Smooth muscle cell (in vitro differentiated cells): ENCODE measurements at regions not wholly inside any gene's neighbourhood (a gene's known extent, or its start where the extent isn't known, plus 50 kb on each side); places are given as distances from the start of the nearest gene placed in this dataset.

Source experiments
- DNase-seq: peaks from one replicate; lab custom pipeline; 2025; ENCODE audit not compliant: unreplicated experiment; lab: John Stamatoyannopoulos, UW
- H2AFZ ChIP-seq: fragments of 200-600 bp; sonication (generic); 2 replicates; pipeline ENCODE4 v1.6.0; 2016; ENCODE audit warnings: antibody characterized with exemption, low read depth, mild to moderate bottlenecking
- H3F3A ChIP-seq: fragments of 200-600 bp; sonication (generic); 2 replicates; pipeline ENCODE4 v1.6.0; 2017; ENCODE audit warnings: antibody characterized with exemption, low read depth
- H3K27ac ChIP-seq: fragments of 200-600 bp; sonication (generic); 2 replicates; pipeline ENCODE4 v1.5.1; 2016; ENCODE audit warnings: low read depth, mild to moderate bottlenecking
- H3K27me3 ChIP-seq: fragments of 200-600 bp; sonication (generic); 2 replicates; pipeline ENCODE4 v1.6.1; 2016; ENCODE audit warnings: low read depth, mild to moderate bottlenecking
- H3K36me3 ChIP-seq: fragments of 200-600 bp; sonication (generic); 2 replicates; pipeline ENCODE4 v1.5.1; 2016; ENCODE audit warnings: low read depth
- H3K4me1 ChIP-seq: fragments of 200-600 bp; sonication (generic); 2 replicates; pipeline ENCODE4 v1.5.1; 2016; ENCODE audit warnings: low read depth
- H3K4me2 ChIP-seq: fragments of 200-600 bp; sonication (generic); 2 replicates; pipeline ENCODE4 v1.6.0; 2016; ENCODE audit warnings: mild to moderate bottlenecking
- H3K4me3 ChIP-seq: fragments of 200-600 bp; sonication (generic); 2 replicates; pipeline ENCODE4 v1.5.1; 2016; ENCODE audit warnings: mild to moderate bottlenecking
- H3K79me2 ChIP-seq: fragments of 200-600 bp; sonication (generic); 2 replicates; pipeline ENCODE4 v1.6.0; 2016; ENCODE audit warnings: low read depth, mild to moderate bottlenecking
- H3K9ac ChIP-seq: fragments of 200-600 bp; sonication (generic); 2 replicates; pipeline ENCODE4 v1.6.0; 2016; ENCODE audit warnings: low read depth
- H3K9me3 ChIP-seq: fragments of 200-600 bp; sonication (generic); replicated peaks from 2 replicates; pipeline ENCODE4 v1.5.1; 2016; ENCODE audit warnings: low read depth
- H4K20me1 ChIP-seq: fragments of 200-600 bp; sonication (generic); 2 replicates; pipeline ENCODE4 v1.6.0; 2016; ENCODE audit warnings: low read depth
- CTCF ChIP-seq: fragments of 200-600 bp; sonication (generic); IDR thresholded peaks from 2 replicates; pipeline ENCODE4 v1.5.1; 2017; ENCODE audit warnings: borderline replicate concordance, mild to moderate bottlenecking, antibody characterized with exemption; ENCODE audit not compliant: insufficient read depth, poor library complexity, severe bottlenecking
- WGBS: methylation state at CpG from one replicate; pipeline ENCODE4 v1.1.7; 2016; ENCODE audit warnings: low lambda C conversion rate; 5-methylcytosine and 5-hydroxymethylcytosine counted together

GRCh38 chr6:169920359-169921020, 169.1 kb downstream of the ERMARD start:
- H3K9ac ChIP-seq = no peak overlapping the region
- DNase-seq = no peak
- H3K79me2 ChIP-seq = no peaks in the 10 kb centered on the region
- H3K36me3 ChIP-seq = no peaks in the 10 kb centered on the region
- WGBS = 75% methylated on average over 11 of the region's 11 CpGs
- TF ChIP-seq CTCF = no peak
- H3K4me1 ChIP-seq = no peaks in the 10 kb centered on the region
- H4K20me1 ChIP-seq = no peaks in the 10 kb centered on the region
- H3K27ac ChIP-seq = no peak overlapping the region
- no peaks in the 10 kb centered on the region for H3F3A ChIP-seq
- no peak overlapping the region for H3K4me3 ChIP-seq
- H3K9me3 ChIP-seq = no peaks in the 10 kb centered on the region
- peaks cover 7% of the 10 kb centered on the region for H3K27me3 ChIP-seq
- no peak overlapping the region for H2AFZ ChIP-seq
- no peak overlapping the region for H3K4me2 ChIP-seq

- Histone ChIP-seq H3K36me3 (no peaks in the 10 kb centered on the region), H3K4me3 (no peak overlapping the region), H2AFZ (no peak overlapping the region), H3K9me3 (no peaks in the 10 kb centered on the region), H4K20me1 (no peaks in the 10 kb centered on the region), H3K27me3 (no peaks in the 10 kb centered on the region), H3F3A (no peaks in the 10 kb centered on the region), H3K4me1 (no peaks in the 10 kb centered on the region), H3K9ac (no peak overlapping the region), H3K4me2 (no peak overlapping the region), H3K79me2 (no peaks in the 10 kb centered on the region), H3K27ac (no peak overlapping the region)
- 93% methylated on average over 26 of the region's 26 CpGs for WGBS
- DNase-seq = no peak
- TF ChIP-seq CTCF = no peak
These were observed 167.6 kb downstream of the ERMARD start for GRCh38 chr6:169918954-169919549.

GRCh38 chr6:169918239-169918953, 167.0 kb downstream of the ERMARD start:
- Histone ChIP-seq H3K9me3 (no peaks in the 10 kb centered on the region), H3K4me1 (no peaks in the 10 kb centered on the region), H3K27me3 (no peaks in the 10 kb centered on the region), H4K20me1 (no peaks in the 10 kb centered on the region), H3K9ac (no peak overlapping the region), H3K4me3 (no peak overlapping the region), H3K79me2 (no peaks in the 10 kb centered on the region), H3K36me3 (no peaks in the 10 kb centered on the region), H3K4me2 (no peak overlapping the region), H2AFZ (no peak overlapping the region), H3F3A (no peaks in the 10 kb centered on the region), H3K27ac (no peak overlapping the region)
- no peak for DNase-seq
- 93% methylated on average over 21 of the region's 21 CpGs for WGBS
- no peak for TF ChIP-seq CTCF

- no peak overlapping the region for H2AFZ ChIP-seq
- H3F3A ChIP-seq = no peaks in the 10 kb centered on the region
- no peaks in the 10 kb centered on the region for H3K4me1 ChIP-seq
- H3K4me2 ChIP-seq = no peak overlapping the region
- H3K4me3 ChIP-seq = no peak overlapping the region
- H4K20me1 ChIP-seq = no peaks in the 10 kb centered on the region
- H3K9me3 ChIP-seq = no peaks in the 10 kb centered on the region
- H3K27ac ChIP-seq = no peak overlapping the region
- no peaks in the 10 kb centered on the region for H3K79me2 ChIP-seq
- peaks cover 7% of the 10 kb centered on the region for H3K27me3 ChIP-seq
- H3K9ac ChIP-seq = no peak overlapping the region
- TF ChIP-seq CTCF = no peak
- WGBS = 86% methylated on average over 3 of the region's 3 CpGs
- no peak for DNase-seq
- no peaks in the 10 kb centered on the region for H3K36me3 ChIP-seq
These were observed 165.7 kb downstream of the ERMARD start for GRCh38 chr6:169917153-169917552.
